B cell (primary cell): ENCODE measurements at regions not wholly inside any gene's neighbourhood (a gene's known extent, or its start where the extent isn't known, plus 50 kb on each side); places are given as distances from the start of the nearest gene placed in this dataset.

Experiments used
- CTCF ChIP-seq: fragments of 200-600 bp; IDR thresholded peaks from one replicate; pipeline ENCODE4 v1.8.0; 2022; ENCODE audit warnings: antibody characterized with exemption, mild to moderate bottlenecking
- EZH2 ChIP-seq: IDR thresholded peaks from 2 replicates; pipeline ENCODE4 v1.6.1; 2012; ENCODE audit warnings: borderline replicate concordance, low read depth, mild to moderate bottlenecking, moderate library complexity, low read length; ENCODE audit not compliant: insufficient read depth, poor library complexity, severe bottlenecking

GRCh38 chr12:93010461-93010860, 81.4 kb upstream of the EEA1 start:
- TF ChIP-seq CTCF (no peak), EZH2 (no peak)
